ENCODE measurements at regions not wholly inside any gene's neighbourhood (a gene's known extent, or its start where the extent isn't known, plus 50 kb on each side); places are given as distances from the start of the nearest gene placed in this dataset.

DNA sequence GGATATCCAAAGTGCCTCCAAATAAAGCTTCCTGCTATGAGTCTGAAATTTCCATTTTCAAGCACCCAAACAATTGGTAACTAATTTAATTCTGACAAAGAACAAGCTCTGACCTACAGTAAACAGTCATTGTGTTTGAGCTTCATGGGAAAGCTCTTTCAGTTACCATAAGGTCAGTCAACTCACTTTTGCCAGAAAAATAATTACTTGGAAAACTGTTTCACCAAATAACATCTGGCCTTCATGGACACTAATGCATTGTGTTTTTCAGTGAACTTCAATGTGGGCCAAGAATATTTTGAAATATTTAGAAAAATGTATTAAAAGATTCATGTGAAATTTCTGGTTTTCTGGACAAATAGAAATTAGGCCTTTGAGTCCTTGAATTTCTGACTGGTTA, 369.9 kb downstream of the GALR1 start:
- TF ChIP-seq, protein P1, sequence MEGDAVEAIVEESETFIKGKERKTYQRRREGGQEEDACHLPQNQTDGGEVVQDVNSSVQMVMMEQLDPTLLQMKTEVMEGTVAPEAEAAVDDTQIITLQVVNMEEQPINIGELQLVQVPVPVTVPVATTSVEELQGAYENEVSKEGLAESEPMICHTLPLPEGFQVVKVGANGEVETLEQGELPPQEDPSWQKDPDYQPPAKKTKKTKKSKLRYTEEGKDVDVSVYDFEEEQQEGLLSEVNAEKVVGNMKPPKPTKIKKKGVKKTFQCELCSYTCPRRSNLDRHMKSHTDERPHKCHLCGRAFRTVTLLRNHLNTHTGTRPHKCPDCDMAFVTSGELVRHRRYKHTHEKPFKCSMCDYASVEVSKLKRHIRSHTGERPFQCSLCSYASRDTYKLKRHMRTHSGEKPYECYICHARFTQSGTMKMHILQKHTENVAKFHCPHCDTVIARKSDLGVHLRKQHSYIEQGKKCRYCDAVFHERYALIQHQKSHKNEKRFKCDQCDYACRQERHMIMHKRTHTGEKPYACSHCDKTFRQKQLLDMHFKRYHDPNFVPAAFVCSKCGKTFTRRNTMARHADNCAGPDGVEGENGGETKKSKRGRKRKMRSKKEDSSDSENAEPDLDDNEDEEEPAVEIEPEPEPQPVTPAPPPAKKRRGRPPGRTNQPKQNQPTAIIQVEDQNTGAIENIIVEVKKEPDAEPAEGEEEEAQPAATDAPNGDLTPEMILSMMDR (IDR thresholded peaks at IDR 0.05; ENCODE audit: control insufficient read depth, insufficient read depth, low read depth, low read length, missing control alignments) = no peak
- no peak for DNase-seq (ENCODE audit: low read depth)

DNA sequence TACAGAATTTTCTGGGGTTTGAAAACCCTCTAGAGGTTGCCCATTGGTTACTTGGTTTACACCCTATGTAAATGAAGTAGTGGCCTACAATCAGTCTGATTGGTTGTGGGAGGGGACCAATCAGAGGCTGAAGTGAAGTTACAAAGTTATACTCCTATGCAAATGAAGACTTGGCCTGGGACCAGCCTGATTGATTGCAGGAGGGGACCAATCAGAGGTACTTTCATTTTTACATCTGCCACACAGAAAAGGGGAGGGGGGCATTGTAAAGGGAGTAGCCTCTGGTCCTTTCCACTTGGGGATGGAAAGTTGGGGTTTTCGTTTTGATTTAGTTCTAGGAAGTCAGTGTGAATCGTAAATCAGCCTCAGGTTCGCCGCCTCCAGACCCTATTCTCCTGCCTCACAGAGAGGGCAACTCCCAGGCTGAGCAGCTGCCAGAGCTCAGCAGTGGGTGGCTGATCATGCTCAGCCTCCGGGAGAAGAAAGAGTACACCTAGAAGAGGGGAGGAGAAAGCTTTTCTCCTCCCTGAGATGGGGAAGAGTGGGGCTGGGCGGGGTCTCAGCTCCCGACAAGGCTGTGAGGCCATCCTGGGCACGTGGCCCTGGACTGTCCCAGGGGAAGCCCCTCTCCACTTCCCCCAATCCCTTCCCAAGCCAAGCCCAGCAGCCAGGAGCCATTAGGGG, 372.5 kb downstream of the GALR1 start:
- DNase-seq (ENCODE audit: low read depth) = no peak
- H3K4me3 ChIP-seq (ENCODE audit: control insufficient read depth, low read depth, low read length) = no peak overlapping the region
- TF ChIP-seq, protein P1 (IDR thresholded peaks at IDR 0.05; ENCODE audit: control insufficient read depth, insufficient read depth, low read depth, low read length, missing control alignments) = no peak

More for the DNA sequence above, 369.9 kb downstream of the GALR1 start:
- H3K4me3 ChIP-seq (ENCODE audit: control insufficient read depth, low read depth, low read length) = no peak overlapping the region

DNA sequence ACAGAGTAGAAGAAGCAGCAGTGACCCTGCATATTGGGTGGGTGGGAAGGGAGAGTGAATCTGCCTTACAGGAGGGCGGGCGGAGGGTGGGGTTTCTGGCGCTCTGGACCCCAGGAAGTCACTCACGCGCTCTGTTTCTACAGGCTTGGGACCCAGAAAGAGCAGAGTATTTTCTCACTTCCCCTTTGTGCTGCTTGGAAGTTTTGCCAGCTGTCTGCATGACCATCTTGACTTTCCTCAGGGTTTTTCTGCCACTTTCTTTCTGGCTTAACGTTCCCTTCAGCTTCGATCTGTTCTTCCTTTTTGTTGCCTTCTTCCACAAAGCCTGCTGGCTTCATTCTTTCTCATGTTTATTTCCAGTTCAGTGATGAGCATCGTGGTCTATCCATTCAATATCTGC, 383.1 kb downstream of the GALR1 start:
- TF ChIP-seq, protein P1 (IDR thresholded peaks at IDR 0.05; ENCODE audit: control insufficient read depth, insufficient read depth, low read depth, low read length, missing control alignments) = no peak
- H3K4me3 ChIP-seq (ENCODE audit: control insufficient read depth, low read depth, low read length) = no peak overlapping the region
- DNase-seq (ENCODE audit: low read depth) = no peak

DNA sequence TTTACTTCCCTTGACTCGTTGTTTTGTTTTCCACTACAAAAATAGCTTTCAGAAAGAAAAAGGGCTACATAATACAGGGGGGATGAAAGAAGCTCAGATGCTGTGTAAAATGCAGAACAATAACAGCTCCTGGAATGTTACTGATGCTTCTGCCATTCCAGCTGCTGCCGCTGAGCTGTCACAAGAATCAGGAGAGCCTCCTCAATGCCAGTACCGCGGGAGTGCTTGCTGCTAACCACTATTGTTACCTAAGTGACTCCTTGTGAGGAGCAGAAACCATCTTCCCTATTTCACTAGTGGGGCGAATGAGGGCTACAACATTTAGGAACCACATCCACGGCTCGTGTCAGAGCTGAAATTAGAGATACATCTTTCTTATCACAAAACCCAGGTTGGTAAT, 384.8 kb downstream of the GALR1 start:
- TF ChIP-seq, protein P1 (IDR thresholded peaks at IDR 0.05; ENCODE audit: control insufficient read depth, insufficient read depth, low read depth, low read length, missing control alignments) = no peak
- DNase-seq (ENCODE audit: low read depth) = no peak
- H3K4me3 ChIP-seq (ENCODE audit: control insufficient read depth, low read depth, low read length) = no peak overlapping the region

DNA sequence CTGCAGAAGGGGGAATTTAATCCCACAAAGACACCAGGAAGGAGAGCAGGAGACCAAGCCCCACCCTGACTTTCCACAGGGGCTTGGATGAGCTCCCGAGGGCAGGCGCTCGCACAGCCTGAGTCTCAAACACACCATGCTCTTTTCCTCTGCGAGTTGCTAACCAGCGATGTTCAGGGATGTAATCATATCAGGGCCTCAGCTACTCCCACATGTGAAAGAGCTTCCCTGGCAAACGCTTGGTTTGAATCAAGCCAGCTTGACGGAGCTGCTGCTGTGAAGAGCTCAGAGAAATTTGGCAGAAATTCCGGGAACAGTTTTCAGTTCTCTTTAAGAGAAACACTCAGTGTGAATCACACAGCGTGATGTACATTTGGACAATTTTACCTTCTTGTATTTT, 385.8 kb downstream of the GALR1 start:
- no peak overlapping the region for H3K4me3 ChIP-seq (ENCODE audit: control insufficient read depth, low read depth, low read length)
- no peak for DNase-seq (ENCODE audit: low read depth)
- TF ChIP-seq, protein P1 (IDR thresholded peaks at IDR 0.05; ENCODE audit: control insufficient read depth, insufficient read depth, low read depth, low read length, missing control alignments) = no peak

DNA sequence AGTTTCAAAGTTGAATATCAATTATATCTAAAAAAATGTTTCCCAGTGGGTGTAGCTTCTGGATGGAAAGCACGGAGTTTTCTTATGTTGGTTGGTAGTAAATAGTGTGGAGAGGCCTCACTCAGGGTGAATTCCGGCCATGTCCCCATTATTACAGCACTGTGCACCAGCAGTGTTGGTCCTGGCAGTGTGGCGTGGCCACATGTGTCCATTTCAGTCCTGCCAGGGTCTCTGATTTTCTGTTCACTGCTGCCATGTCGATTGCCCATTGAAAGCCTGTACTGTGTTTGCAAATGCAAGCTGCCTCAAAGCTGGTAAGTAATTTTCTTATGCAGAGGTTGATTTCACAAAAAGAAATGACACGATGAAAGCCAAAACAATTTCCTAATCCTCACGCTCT, 386.2 kb downstream of the GALR1 start:
- no peak for DNase-seq (ENCODE audit: low read depth)
- H3K4me3 ChIP-seq (ENCODE audit: control insufficient read depth, low read depth, low read length) = no peak overlapping the region
- TF ChIP-seq, protein P1 (IDR thresholded peaks at IDR 0.05; ENCODE audit: control insufficient read depth, insufficient read depth, low read depth, low read length, missing control alignments) = no peak

Measured in AG09309 (cell line).